ENCODE measurements at regions not wholly inside any gene's neighbourhood (a gene's known extent, or its start where the extent isn't known, plus 50 kb on each side); places are given as distances from the start of the nearest gene placed in this dataset.

GRCh38 chr18:47420130-47420529, 168.7 kb upstream of the SKOR2 start:
- TF ChIP-seq CTCF (IDR thresholded peaks at IDR 0.05; ENCODE audit: low read depth, low read length) (no peak), EZH2phosphoT487 (IDR thresholded peaks at IDR 0.05; ENCODE audit: low read depth) (no peak)
